SK-N-SH treated with all-trans-retinoic acid at 6 μM for 48 hours (cell line): ENCODE measurements at regions not wholly inside any gene's neighbourhood (a gene's known extent, or its start where the extent isn't known, plus 50 kb on each side); places are given as distances from the start of the nearest gene placed in this dataset.

ENCODE experiments used
- ATAC-seq: fragments of 200-7000 bp; cut with Tn5 transposase; 3 replicates; pipeline ENCODE4 v1.9.1; 2020; ENCODE audit warnings: mild to moderate bottlenecking, moderate library complexity
- ARNTL ChIP-seq: fragments of 450-650 bp; formaldehyde crosslinking; IDR thresholded peaks from 2 replicates; pipeline ENCODE4 v1.5.0; 2020; ENCODE audit warnings: low read depth, mild to moderate bottlenecking, moderate library complexity, borderline replicate concordance
- BACH2 ChIP-seq: fragments of 250-450 bp; sonication (Bioruptor Pico); IDR thresholded peaks from 2 replicates; pipeline ENCODE4 v1.9.0; 2021; ENCODE audit warnings: mild to moderate bottlenecking, borderline replicate concordance
- CSDC2 ChIP-seq: fragments of 250-450 bp; sonication (Bioruptor Pico); IDR thresholded peaks from 2 replicates; pipeline ENCODE4 v1.5.0; 2020; ENCODE audit warnings: mild to moderate bottlenecking, moderate library complexity
- ESRRG ChIP-seq: fragments of 250-450 bp; sonication (Bioruptor Pico); IDR thresholded peaks from 2 replicates; pipeline ENCODE4 v1.6.1; 2021; ENCODE audit warnings: mild to moderate bottlenecking
- GLIS3 ChIP-seq: fragments of 250-450 bp; sonication (Bioruptor Pico); IDR thresholded peaks from 2 replicates; pipeline ENCODE4 v1.5.0; 2020; ENCODE audit warnings: mild to moderate bottlenecking, moderate library complexity
- ISL1 ChIP-seq: fragments of 250-450 bp; sonication (Bioruptor Pico); IDR thresholded peaks from 2 replicates; pipeline ENCODE4 v2.1.2; 2022; ENCODE audit warnings: mild to moderate bottlenecking, moderate library complexity
- OSR1 ChIP-seq: fragments of 250-450 bp; sonication (Bioruptor Pico); IDR thresholded peaks from 2 replicates; pipeline ENCODE4 v1.8.0; 2022; ENCODE audit warnings: moderate library complexity, mild to moderate bottlenecking, inconsistent platforms
- PPARA ChIP-seq: fragments of 250-450 bp; sonication (Bioruptor Pico); IDR thresholded peaks from 2 replicates; pipeline ENCODE4 v1.5.0; 2020; ENCODE audit warnings: mild to moderate bottlenecking, borderline replicate concordance
- RARB ChIP-seq: fragments of 250-450 bp; sonication (Bioruptor Pico); IDR thresholded peaks from 2 replicates; pipeline ENCODE4 v1.8.0; 2021; ENCODE audit warnings: mild to moderate bottlenecking, moderate library complexity
- SNAI2 ChIP-seq: fragments of 250-450 bp; sonication (Bioruptor Pico); IDR thresholded peaks from 2 replicates; pipeline ENCODE4 v1.5.0; 2020; ENCODE audit warnings: mild to moderate bottlenecking, moderate library complexity
- TCF4 ChIP-seq: fragments of 250-450 bp; sonication (Bioruptor Pico); IDR thresholded peaks from 2 replicates; pipeline ENCODE4 v1.8.0; 2021; ENCODE audit warnings: mild to moderate bottlenecking, moderate library complexity, borderline replicate concordance
- ZC3H10 ChIP-seq: fragments of 250-450 bp; sonication (Bioruptor Pico); IDR thresholded peaks from 2 replicates; pipeline ENCODE4 v1.5.1; 2021; ENCODE audit warnings: mild to moderate bottlenecking, moderate library complexity
- ZFP3 ChIP-seq: fragments of 250-450 bp; sonication (Bioruptor Pico); IDR thresholded peaks from 2 replicates; pipeline ENCODE4 v1.5.0; 2020; ENCODE audit warnings: mild to moderate bottlenecking, moderate library complexity
- ZFP30 ChIP-seq: fragments of 450-650 bp; formaldehyde crosslinking; IDR thresholded peaks from 2 replicates; pipeline ENCODE4 v1.5.0; 2022; ENCODE audit warnings: mild to moderate bottlenecking, moderate library complexity
- ZNF70 ChIP-seq: fragments of 450-650 bp; formaldehyde crosslinking; IDR thresholded peaks from 2 replicates; pipeline ENCODE4 v1.5.0; 2020; ENCODE audit warnings: mild to moderate bottlenecking, moderate library complexity
- ZNF8 ChIP-seq: fragments of 450-650 bp; formaldehyde crosslinking; IDR thresholded peaks from 2 replicates; pipeline ENCODE4 v1.5.0; 2020; ENCODE audit warnings: mild to moderate bottlenecking, moderate library complexity
- TF ChIP-seq, protein P1 (sequence below): fragments of 250-450 bp; sonication (Bioruptor Pico); IDR thresholded peaks from 2 replicates; pipeline ENCODE4 v1.8.0; 2020; ENCODE audit warnings: mild to moderate bottlenecking, moderate library complexity, borderline replicate concordance
- TF ChIP-seq, protein P2 (sequence below): fragments of 250-450 bp; sonication (Bioruptor Pico); IDR thresholded peaks from 2 replicates; pipeline ENCODE4 v1.5.1; 2021; ENCODE audit warnings: mild to moderate bottlenecking, moderate library complexity
- TF ChIP-seq, protein P3 (sequence below): fragments of 250-450 bp; sonication (Bioruptor Pico); IDR thresholded peaks from 2 replicates; pipeline ENCODE4 v1.5.0; 2020; ENCODE audit warnings: mild to moderate bottlenecking, moderate library complexity
- TF ChIP-seq, protein P4 (sequence below): fragments of 250-450 bp; sonication (Bioruptor Pico); IDR thresholded peaks from 2 replicates; pipeline ENCODE4 v1.5.1; 2020; ENCODE audit warnings: low read depth, mild to moderate bottlenecking, moderate library complexity
- TF ChIP-seq, protein P5 (sequence below): fragments of 250-450 bp; sonication (Bioruptor Pico); IDR thresholded peaks from 2 replicates; pipeline ENCODE4 v1.8.0; 2021; ENCODE audit warnings: low read depth, mild to moderate bottlenecking, moderate library complexity, borderline replicate concordance

DNA sequence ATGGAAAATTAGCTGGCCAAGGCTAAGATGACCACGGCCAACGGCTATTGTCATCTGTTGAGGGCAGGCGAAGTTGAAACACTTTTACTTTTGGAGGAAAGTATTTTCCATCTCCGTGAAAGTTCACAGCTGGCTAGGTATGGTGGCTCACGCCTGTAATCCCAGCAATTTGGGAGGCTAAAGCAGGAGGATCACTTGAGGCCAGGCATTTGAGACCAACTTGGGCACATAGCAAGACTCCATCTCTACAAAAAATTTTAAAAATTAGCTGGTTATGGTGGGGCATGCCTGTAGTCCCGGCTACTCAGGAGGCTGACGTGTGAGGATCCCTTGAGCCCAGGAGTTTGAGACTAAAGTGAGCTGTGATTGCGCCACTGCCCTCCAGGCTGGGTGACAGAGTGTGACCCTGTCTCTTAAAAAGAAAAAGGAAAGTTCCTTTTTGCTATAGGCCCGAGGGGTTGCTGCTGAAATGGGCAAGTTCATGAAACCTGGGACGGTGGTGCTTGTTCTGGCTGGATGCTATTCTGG, 85.5 kb upstream of the MKLN1 start:
- no peak for ATAC-seq

DNA sequence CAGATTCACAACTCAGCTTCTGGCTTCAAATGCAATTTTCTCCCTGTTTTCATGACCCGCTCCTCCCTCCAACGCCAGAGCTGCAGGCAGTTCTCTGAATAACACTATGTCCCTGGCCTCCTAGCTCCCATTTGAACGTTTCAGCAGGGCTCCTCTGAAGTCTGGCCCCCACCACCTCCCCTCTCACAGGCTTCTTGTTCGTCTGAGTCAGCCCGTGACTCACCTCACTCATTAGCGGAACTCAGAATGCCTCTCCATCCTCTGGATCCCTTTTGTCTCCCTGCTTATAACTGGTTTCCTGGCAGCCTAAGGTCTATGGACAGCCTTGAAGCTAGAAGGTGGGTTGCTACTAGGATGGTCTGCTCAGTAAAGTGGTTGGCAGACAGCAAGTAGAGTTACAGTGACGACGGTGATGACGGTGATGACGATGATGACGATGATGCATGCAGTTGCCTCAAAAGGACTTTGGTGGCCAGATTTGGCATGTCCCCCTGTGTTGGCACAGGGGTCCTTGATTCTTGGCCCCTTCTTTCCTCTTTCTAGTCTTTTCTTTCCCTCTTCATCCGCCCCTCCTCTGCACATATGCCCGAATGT, 83.3 kb upstream of the MKLN1 start:
- peak; percentile 96 for ATAC-seq
- TF ChIP-seq ZNF70 (CRISPR knock-in tag) (no peak), ZC3H10 (CRISPR knock-in tag) (no peak), ZFP3 (CRISPR knock-in tag) (0 out of 2 replicates have a peak, but pooled peaks have one; percentile 63), ARNTL (CRISPR knock-in tag) (no peak), ZFP30 (CRISPR knock-in tag) (no peak), GLIS3 (CRISPR knock-in tag) (no peak), CSDC2 (CRISPR knock-in tag) (no peak)
- TF ChIP-seq, protein P1, sequence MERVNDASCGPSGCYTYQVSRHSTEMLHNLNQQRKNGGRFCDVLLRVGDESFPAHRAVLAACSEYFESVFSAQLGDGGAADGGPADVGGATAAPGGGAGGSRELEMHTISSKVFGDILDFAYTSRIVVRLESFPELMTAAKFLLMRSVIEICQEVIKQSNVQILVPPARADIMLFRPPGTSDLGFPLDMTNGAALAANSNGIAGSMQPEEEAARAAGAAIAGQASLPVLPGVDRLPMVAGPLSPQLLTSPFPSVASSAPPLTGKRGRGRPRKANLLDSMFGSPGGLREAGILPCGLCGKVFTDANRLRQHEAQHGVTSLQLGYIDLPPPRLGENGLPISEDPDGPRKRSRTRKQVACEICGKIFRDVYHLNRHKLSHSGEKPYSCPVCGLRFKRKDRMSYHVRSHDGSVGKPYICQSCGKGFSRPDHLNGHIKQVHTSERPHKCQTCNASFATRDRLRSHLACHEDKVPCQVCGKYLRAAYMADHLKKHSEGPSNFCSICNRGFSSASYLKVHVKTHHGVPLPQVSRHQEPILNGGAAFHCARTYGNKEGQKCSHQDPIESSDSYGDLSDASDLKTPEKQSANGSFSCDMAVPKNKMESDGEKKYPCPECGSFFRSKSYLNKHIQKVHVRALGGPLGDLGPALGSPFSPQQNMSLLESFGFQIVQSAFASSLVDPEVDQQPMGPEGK: peak; percentile 75; the same call in 1 of the 2 replicates
- TF ChIP-seq, protein P2, sequence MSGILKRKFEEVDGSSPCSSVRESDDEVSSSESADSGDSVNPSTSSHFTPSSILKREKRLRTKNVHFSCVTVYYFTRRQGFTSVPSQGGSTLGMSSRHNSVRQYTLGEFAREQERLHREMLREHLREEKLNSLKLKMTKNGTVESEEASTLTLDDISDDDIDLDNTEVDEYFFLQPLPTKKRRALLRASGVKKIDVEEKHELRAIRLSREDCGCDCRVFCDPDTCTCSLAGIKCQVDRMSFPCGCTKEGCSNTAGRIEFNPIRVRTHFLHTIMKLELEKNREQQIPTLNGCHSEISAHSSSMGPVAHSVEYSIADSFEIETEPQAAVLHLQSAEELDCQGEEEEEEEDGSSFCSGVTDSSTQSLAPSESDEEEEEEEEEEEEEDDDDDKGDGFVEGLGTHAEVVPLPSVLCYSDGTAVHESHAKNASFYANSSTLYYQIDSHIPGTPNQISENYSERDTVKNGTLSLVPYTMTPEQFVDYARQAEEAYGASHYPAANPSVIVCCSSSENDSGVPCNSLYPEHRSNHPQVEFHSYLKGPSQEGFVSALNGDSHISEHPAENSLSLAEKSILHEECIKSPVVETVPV (CRISPR knock-in tag): no peak
- TF ChIP-seq, protein P3, sequence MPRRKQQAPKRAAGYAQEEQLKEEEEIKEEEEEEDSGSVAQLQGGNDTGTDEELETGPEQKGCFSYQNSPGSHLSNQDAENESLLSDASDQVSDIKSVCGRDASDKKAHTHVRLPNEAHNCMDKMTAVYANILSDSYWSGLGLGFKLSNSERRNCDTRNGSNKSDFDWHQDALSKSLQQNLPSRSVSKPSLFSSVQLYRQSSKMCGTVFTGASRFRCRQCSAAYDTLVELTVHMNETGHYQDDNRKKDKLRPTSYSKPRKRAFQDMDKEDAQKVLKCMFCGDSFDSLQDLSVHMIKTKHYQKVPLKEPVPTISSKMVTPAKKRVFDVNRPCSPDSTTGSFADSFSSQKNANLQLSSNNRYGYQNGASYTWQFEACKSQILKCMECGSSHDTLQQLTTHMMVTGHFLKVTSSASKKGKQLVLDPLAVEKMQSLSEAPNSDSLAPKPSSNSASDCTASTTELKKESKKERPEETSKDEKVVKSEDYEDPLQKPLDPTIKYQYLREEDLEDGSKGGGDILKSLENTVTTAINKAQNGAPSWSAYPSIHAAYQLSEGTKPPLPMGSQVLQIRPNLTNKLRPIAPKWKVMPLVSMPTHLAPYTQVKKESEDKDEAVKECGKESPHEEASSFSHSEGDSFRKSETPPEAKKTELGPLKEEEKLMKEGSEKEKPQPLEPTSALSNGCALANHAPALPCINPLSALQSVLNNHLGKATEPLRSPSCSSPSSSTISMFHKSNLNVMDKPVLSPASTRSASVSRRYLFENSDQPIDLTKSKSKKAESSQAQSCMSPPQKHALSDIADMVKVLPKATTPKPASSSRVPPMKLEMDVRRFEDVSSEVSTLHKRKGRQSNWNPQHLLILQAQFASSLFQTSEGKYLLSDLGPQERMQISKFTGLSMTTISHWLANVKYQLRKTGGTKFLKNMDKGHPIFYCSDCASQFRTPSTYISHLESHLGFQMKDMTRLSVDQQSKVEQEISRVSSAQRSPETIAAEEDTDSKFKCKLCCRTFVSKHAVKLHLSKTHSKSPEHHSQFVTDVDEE (CRISPR knock-in tag): no peak
- TF ChIP-seq, protein P4, sequence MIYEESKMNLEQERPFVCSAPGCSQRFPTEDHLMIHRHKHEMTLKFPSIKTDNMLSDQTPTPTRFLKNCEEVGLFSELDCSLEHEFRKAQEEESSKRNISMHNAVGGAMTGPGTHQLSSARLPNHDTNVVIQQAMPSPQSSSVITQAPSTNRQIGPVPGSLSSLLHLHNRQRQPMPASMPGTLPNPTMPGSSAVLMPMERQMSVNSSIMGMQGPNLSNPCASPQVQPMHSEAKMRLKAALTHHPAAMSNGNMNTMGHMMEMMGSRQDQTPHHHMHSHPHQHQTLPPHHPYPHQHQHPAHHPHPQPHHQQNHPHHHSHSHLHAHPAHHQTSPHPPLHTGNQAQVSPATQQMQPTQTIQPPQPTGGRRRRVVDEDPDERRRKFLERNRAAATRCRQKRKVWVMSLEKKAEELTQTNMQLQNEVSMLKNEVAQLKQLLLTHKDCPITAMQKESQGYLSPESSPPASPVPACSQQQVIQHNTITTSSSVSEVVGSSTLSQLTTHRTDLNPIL (CRISPR knock-in tag): no peak
- TF ChIP-seq, all 23 proteins: peak for 2

More for the DNA sequence above, 85.5 kb upstream of the MKLN1 start:
- no peak for TF ChIP-seq ZFP30 (CRISPR knock-in tag)
- TF ChIP-seq ZC3H10 (CRISPR knock-in tag): no peak
- no peak for TF ChIP-seq SNAI2 (CRISPR knock-in tag)
- no peak for TF ChIP-seq RARB (CRISPR knock-in tag)
- no peak for TF ChIP-seq ISL1 (CRISPR knock-in tag)

DNA sequence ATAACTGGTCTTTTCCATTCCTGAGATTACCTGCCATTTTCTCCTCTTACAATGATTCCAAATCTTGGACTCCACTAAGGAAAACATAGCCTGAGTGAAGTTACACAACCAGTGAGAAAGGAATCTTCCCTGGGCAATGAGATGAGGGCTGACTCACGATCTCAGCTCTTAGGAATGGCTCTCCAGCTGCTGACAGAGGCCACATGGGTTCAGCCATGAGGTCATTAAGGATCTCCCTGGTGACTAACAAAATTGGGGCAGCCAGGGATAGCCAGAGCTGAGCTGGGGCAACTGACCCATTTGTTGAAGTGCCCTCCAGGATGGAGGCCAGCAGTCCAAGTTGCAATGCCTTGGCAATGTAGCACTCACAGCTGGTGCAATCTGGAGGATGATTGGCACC, 78.7 kb upstream of the MKLN1 start:
- ATAC-seq: peak; percentile 86
- no peak for TF ChIP-seq GLIS3 (CRISPR knock-in tag)
- TF ChIP-seq ZNF8 (CRISPR knock-in tag): no peak
- TF ChIP-seq SNAI2 (CRISPR knock-in tag): no peak
- TF ChIP-seq, protein P5, sequence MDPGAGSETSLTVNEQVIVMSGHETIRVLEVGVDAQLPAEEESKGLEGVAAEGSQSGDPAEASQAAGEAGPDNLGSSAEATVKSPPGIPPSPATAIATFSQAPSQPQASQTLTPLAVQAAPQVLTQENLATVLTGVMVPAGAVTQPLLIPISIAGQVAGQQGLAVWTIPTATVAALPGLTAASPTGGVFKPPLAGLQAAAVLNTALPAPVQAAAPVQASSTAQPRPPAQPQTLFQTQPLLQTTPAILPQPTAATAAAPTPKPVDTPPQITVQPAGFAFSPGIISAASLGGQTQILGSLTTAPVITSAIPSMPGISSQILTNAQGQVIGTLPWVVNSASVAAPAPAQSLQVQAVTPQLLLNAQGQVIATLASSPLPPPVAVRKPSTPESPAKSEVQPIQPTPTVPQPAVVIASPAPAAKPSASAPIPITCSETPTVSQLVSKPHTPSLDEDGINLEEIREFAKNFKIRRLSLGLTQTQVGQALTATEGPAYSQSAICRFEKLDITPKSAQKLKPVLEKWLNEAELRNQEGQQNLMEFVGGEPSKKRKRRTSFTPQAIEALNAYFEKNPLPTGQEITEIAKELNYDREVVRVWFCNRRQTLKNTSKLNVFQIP (CRISPR knock-in tag): no peak
- no peak for TF ChIP-seq OSR1 (CRISPR knock-in tag)
- TF ChIP-seq TCF4 (CRISPR knock-in tag): no peak
- no peak for TF ChIP-seq BACH2
- TF ChIP-seq ZC3H10 (CRISPR knock-in tag): no peak
- TF ChIP-seq, protein P4 (CRISPR knock-in tag): no peak
- no peak for TF ChIP-seq ESRRG
- TF ChIP-seq ZFP30 (CRISPR knock-in tag): no peak
- TF ChIP-seq ISL1 (CRISPR knock-in tag): no peak
- TF ChIP-seq, protein P1: no peak
- TF ChIP-seq, protein P2 (CRISPR knock-in tag): no peak
- no peak for TF ChIP-seq PPARA (CRISPR knock-in tag)
- no peak for TF ChIP-seq RARB (CRISPR knock-in tag)
- no peak; the same call in 1 of the 2 replicates for TF ChIP-seq ZFP3 (CRISPR knock-in tag)
- no peak for TF ChIP-seq ARNTL (CRISPR knock-in tag)
